Stimulated activated CD8-positive, alpha-beta memory T cell treated with anti-CD3 and anti-CD28 coated beads, Interleukin-7, amount 100 ng/mL, for 4 hours (primary cell): ENCODE measurements at regions not wholly inside any gene's neighbourhood (a gene's known extent, or its start where the extent isn't known, plus 50 kb on each side); places are given as distances from the start of the nearest gene placed in this dataset.

Source experiments
- DNase-seq, 2 donors: peaks; one replicate each; pipeline ENCODE4 v3.0.0-alpha.2; 2020; ENCODE audit warnings: low read depth in 2 of 2

DNA sequence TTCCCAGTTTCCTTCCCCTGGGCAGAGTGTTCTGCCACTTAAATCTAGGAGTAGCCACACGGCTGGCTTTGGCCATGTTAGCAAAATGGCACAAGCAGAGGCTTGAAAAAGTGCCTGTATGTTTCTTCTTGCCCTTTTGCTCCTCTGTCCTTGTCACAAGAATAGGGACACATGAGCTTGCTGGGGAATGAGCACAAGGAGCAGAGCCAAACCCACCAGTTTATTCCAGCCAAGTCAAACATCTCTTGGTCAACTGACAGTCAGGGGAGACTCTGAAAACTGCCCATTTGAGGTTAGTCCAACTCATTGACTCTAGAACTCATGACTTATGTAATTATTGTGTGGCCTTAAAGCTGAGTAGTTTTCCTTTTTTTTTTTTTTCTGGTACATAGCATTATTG is 739.7 kb upstream of the FZD8 start:
- DNase-seq, result no peak

DNA sequence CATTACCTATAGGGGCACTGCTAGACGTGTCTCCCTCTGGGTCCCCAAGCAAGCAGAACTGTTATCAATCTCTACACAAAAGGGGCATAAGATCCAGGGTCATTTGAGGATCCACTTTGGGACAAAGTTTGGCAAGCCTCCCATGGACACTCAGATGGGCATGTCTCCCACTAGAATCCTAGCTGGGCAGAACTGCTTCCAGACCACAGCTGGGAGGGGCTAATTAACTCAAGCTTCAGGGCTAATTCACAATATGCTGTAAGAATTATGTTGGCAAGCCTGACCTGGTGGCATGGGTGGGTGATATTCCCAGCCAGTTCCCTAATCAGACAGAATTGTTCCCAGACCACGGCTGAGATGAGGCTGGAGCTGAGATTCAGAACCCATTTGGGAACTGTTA is 738.4 kb upstream of the FZD8 start:
- no peak for DNase-seq

DNA sequence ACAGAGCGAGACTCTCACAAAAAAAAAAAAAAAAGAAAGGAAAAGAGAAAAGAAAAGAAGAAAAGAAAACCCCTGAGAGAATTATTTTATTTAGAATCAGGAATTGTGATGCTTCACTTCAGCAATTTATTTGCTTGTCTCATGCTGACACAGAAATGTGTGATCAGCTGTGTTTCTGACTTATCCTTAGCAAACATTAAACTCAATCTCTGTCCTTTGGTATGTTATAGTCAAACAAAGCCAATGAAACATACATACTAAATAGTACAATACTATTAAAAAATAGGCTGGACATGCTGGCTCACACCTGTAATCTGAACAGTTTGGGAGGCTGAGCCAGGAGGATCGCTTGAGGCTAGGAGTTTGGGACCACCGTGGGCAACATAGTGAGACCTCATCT is 733.0 kb upstream of the FZD8 start:
- DNase-seq, result no peak

DNA sequence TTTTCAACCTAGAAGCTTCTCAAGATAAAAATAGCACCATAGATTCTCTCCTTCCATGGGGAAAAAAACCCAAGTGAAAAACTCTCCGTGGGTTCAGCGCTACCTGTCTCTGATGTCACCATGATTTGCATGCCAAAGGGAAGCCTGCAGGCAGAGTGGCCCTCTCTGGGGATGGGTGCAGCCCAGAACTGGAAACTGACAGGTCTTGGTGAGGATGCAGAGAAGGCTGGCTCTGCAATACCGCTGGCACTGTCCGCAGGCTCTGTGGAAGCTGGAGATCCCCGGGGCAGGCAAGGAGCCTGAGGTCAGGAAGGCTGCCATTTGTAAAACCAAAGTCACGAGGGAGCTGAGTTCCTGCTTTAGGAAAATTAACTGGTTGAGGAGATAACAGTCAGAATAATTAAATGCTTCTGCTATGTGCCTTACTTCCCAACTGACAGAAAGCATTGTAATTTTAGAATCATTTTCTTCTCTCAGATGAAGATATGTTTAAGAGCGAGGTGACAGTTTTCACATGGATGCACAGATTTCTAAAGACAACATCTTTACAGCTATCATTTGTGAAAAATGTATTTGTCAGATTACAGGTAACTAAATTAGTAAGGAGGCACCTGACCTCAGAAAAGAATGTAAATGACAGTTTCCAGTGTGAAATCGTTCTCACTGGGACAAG is 731.5 kb upstream of the FZD8 start:
- DNase-seq, result no peak

DNA sequence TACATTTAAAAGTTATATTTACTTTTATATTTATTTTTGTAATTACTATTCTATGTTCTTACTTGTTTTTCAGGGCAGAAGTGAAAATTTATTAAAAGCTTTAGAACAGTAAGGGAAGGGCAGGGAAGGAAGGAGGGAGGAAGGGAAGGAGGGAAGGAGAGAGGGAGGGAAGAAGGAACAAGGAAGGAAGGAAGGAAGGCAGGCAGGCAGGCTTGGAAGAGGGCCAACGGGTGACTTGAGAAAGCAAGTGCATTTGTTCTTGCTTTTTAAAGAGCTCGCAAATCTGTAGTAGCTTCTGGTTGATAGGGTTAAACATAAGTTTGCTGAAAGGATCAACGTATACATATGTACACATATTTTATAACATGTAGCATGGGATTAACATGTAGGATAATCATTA is 725.3 kb upstream of the FZD8 start:
- DNase-seq, result no peak

DNA sequence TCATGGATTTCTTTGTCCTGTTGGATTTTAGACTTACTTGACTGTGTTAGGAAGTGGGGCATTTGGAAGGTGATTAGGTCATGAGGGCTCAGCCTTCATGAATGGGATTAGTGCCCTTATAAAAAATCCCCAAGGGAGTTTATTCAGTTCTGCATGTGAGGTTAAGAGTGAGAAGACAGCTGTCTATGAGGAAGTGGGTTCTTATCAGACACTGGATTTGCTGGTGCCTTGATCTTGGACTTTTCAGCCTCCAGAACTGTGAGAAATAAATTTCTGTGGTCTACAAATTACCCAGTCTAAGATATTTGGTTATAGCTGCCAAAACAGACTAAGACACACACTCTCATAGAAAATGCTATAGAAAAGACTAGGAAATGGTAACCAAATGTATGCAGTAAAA is 724.7 kb upstream of the FZD8 start:
- no peak for DNase-seq

DNA sequence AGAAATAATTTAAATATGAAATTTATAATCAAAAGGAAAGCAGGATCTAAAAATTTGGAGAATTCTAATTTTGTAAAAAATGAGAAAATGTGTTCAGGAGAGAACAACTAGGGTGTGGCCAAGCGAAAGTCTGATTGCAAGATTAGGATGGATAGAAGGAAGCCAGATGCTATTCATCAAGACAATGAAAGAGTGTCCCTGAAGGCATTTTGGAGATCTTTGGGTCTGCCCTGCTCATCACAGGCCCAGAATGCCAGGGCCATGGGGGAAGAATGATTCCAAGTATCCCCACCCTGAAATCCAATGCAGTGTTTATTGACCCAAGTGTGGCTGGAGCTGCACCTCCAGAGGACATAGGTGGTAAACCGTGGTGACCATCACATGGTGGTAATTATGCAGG is 724.0 kb upstream of the FZD8 start:
- DNase-seq, result no peak

DNA sequence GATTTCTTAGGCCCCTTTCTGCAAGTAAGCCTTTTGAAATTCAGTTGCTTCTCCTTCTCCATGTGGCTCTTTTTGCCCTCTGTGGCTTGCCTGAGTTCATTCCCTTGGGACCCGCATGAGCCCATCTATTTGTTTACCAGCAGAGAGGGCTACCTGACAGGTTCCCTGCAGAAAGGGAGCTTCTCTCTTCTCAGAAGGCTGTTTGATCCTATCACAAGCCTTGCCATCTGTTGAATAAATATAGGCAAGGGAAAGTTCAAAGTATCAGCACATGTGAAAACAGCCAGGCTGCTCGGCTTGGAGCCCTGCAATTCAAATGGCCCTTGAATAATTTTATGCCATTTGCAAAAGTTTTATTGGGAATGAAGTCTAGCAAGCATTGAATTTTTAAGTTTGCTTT is 720.2 kb upstream of the FZD8 start:
- DNase-seq, result no peak

DNA sequence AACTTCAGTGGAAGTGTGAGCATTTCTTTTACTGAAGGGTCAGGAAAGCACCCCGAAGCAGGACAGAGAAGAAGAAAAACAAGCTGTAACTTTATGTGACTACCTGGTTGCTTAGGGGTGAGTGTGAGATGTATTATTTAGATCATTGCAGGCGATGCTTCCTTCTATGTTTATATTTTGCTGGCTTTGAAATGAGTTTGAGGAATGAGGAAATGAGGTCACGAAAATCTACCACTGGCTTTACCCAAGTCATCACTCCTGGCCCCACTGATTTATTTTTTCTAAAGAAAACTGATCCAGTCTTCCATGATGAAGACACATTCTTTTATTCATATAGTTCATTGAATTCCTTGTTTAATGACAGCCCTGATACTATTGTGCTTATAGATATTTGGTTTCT is 716.6 kb upstream of the FZD8 start:
- no peak for DNase-seq

DNA sequence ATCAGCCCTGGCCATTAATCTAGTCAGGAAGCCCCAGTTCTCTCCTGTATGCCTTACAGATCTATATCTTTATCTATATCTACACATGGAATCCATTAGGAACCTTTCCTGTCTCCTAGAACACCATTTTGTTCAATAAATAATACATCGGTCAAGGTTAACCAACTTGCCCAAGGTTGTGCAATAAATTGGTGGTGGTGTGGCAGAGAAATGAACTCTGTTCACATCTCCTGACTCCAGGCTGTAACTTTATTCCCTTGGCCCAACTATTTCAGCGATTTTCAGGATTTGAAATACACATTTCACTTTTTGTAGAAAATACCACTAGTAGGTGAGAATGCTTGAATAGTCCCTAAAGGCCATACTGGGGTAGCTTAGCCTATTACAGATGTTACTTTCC is 712.5 kb upstream of the FZD8 start:
- DNase-seq, result no peak

DNA sequence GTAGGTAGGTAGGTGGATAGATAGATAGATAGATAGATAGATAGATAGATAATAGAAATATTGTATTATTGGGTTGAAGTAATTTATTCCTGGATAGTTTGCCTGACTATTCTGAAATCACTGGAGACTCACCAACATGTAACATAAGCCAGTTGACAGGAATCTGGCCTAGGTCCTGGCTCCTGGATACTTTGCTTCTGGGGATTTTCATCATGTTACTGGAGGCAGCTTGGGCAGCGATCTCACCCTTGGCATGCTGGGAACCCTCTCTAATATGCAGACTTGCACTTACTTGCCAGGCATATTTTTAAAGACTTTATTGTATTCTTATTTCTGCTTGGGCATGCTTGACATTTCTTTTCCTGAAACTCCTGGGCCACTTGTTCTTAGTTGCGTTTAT is 709.1 kb upstream of the FZD8 start:
- DNase-seq, result no peak

DNA sequence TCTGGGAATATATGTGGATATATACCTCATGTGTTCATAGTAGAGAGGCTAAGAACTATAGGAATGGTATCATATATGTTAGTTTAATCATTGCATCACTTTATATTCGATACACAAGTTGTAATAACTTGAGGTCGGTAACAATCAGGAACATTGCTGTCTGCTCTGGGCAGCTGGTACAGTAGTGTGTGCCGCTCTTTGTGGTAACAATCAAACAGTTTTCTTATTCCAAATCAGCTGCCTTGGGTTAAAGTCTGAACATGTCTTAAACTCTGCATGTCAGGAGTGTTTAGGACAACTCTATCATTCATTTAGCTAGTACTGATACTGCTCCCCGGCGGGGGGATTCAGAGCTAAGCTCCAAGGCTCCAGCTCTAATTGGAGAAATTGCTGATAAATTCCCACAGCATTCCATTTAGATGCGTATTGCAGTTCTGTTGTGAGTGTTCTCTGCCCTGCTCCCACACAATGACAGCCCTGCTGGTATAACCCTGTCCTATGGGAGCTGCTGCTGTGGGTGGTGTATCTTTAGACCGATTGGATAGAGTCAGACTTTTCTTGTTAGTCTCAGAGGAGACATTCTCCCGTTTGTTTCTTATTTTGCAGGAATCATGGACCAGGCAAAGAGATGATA is 707.5 kb upstream of the FZD8 start:
- no peak for DNase-seq

DNA sequence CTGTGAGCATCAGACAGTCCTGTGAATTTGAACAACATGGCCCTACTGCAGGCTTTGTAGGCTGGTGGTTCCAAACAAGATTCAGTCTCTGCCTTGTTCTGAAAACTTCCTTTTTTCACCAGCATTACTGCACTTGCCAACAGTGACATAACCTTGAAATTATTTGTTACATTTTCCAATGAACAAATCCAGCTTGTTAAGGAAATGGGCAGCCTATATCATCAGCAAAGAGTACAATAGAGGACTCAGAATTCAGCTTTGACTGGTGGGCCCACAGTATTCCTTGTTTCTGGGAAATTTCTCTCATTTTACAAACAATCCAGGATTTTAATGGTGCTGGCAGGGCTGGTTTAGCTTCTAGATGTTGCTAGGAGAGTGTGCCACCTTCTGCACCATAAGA is 703.7 kb upstream of the FZD8 start:
- no peak for DNase-seq

DNA sequence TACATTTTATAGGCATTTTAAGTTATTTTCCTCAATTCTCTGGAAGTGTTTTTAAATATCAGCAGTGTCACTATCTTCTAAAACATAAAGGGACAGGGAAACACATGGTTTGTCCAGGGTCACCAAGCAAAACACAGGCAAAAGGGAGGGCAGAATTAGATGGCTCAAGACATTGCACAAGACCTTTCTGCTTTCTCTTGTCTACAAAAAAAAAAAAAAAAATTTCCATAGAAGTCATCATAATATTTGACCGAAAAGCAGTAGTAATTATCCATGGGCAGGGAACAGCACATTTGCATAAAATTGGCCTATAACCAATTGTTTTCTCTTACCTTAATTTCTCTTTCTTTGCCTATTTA is 703.1 kb upstream of the FZD8 start:
- no peak for DNase-seq

DNA sequence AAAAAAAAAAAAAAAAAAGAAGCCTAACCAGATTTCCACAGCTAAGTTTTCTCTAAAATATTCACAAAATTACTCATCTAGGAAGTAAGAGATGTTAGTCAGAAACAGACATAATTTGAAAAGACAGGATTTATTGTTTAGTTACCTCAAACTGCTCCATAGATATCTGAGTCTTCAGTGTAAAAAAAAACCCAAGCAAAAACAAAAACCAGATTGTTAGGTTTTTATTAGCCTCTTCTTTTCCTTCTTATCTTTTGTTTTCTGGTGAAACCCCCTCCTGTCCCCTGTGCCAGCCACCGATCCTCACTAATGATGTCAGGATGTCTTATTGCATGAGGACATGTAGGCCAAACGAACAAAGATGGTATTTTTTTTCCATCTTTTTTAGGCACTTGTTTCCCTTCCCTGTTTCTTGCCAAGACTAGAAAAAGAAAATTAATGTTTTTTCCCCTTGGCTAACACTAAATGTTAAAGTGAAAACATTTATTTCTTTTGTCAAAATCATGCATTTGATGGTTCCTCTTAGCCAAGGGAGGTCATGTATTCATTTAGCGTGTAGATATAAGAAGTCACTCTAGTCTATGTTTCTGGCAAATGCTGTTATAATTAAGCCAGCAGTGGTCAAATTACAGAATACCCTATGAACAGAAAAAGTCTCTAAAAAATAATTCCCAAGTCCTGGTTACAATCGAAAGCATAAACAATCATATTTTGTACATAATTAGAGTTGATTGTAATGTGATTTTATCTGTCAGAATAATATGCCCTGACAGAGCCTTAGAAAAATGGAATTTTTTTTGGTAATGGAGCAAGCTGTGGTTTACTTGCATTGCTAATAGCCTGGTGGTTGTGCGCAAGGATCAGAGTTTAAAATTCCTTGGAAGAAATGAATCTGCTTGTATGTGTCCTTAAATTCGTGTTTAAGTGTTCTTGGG is 702.4 kb upstream of the FZD8 start:
- no peak for DNase-seq

DNA sequence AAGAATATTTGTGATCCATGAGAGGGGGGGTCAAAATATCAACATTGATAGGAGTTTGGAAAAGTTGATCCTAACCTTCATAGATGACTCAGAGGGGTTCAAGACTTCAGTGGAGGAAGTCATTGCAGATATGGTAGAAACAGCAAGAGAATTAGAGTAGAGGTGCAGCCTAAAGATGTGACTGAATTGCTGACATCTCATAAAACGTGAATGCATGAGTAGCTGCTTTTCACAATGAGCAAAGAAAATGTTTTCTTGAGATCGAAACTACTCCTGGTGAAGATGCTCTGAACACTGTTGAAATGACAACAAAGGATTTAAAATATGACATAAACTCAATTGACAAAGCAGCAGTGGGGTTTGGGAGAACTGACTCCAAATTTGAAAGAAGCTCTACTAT is 700.7 kb upstream of the FZD8 start:
- DNase-seq, result no peak

DNA sequence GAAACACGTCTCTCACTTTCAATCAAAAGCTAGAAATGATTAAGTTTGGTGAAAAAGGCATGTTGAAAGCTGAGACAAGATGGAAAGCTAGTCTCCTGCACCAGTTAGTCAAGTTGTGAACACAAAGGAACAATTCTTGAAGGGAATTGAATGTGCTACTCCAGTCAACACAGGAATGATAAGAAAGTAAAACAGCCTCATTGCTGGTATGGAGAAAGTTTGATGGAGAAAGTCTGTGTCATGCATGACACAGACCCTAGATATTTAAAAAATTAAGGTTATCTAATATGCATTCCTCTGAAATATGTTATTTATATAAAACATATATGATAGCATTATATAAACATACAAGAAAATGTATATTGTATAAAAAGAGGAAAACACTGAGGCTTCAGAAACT is 699.4 kb upstream of the FZD8 start:
- no peak for DNase-seq

DNA sequence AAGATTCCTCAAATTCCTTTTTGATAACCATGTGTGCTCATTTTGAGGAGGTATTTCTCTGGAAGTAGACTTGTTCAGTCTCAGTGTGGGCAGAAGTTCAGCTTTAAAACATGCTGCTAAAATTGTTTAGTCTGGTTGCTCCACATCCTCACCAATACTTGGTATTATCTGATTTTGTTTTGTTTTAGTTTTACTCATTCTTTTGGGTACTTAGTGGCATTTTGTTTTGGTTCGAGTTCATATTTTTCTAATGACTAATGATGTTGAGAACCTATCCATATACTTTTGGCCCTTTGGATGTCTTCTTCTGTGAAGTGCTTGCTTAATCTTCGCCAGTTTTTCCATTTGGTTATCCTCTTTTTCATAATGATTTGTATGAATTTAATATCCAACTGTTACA is 694.2 kb upstream of the FZD8 start:
- no peak for DNase-seq

DNA sequence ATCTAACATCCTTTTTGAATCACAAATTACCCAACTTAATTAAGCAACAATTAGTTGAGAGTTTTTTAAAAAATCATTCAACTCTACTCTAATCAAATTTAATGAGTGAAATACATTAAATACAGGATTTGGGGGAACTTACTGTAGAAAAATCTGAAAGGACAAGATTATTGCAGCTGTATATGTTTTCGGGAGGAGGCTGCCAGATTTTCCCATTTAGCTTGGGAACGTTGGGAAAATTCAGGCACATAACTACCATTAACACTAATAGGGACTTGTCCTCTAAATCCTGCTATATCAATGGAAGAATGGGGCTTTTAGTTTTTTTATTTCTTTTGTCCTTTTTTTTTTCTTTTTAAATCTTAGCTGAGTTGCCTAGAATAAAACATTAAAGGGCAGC is 691.4 kb upstream of the FZD8 start:
- no peak for DNase-seq

DNA sequence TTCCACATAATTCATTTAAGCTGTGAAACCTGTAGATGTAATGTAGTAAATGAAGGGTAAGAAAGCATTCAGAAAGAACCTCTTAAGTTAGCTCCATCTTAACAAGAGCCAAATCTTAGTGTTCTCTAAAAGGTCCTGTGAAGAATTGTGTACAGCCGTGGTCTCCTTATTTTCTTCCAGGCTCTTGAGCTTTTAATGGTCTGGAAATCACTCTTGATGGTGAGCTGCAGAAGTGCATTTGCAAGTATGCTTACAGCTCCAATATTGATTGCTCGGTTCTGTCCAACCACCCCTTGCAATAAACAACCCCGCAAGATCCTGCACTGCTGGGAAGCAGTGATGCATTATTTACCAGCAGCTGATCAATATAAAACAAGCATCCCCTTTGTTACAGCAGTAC is 690.8 kb upstream of the FZD8 start:
- no peak for DNase-seq

DNA sequence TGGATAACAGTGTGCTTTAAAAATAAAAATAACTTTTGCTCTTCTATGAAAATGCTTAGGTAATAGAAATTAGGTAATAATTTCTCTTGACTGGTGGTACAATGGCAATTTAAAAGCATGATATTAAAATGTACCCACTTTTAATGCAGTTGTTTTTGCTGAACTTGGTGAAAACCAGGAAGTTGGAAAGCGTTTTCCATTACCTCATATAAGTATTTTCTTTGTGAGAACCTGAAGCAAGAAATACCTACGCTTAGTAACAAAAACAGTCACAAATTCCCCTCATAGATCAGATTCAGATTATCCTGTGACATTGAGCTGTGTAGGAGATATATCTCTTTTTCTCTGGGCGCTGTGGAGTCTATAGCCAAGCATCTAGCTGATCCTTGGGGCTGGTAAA is 689.0 kb upstream of the FZD8 start:
- DNase-seq, result no peak

DNA sequence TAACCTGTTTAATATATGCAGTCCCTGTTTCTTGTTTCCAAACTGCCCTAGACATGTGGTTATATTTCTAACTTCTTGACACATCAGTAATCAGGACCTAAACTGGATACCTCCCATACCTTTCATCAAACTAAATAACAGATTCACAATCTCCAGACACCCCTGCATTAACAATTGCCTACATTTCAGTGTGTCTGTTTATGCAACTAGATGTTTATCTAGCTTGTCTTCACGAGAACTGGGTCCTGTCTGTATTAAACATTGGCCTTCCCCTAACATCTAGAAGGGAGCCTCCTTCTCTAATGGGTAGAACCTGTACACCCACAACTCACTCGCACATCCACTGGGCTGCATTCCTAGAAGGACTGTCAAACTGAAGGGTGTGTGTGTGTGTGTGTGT is 683.7 kb upstream of the FZD8 start:
- no peak for DNase-seq

DNA sequence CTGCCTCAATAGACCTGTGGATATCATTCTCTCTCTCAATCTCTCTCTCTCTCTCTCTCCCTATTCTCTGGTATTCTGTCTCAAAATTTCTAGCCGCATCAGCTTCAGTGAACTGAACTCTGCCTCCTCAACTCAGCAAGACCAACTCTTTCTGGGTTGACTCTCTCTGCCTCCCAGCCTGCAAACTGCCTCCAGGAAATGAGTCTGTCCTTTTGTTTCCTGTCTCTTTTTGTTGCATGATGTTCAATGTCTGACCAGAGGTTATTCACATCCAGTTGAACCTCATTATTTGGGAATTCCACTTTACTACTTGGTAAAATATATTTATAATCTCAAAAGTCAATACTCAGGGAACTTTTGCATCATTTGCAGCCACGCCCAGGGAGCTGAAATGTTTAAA is 682.7 kb upstream of the FZD8 start:
- DNase-seq, result no peak
